ENCODE measurements at regions not wholly inside any gene's neighbourhood (a gene's known extent, or its start where the extent isn't known, plus 50 kb on each side); places are given as distances from the start of the nearest gene placed in this dataset.

- Histone ChIP-seq H3K9me3 (ENCODE audit: severe bottlenecking) (no peaks in the 10 kb centered on the region), H3K4me3 (ENCODE audit: severe bottlenecking) (no peak overlapping the region), H3K36me3 (ENCODE audit: low read depth) (no peaks in the 10 kb centered on the region), H3K27ac (ENCODE audit: poor library complexity, severe bottlenecking) (no peak overlapping the region), H3K4me1 (ENCODE audit: insufficient read depth, poor library complexity, severe bottlenecking) (no peaks in the 10 kb centered on the region), H3K27me3 (ENCODE audit: insufficient read depth, poor library complexity, severe bottlenecking) (no peaks in the 10 kb centered on the region)
- ATAC-seq (ENCODE audit: low read depth) (0 out of 3 replicates have a peak, but pooled peaks have one; percentile 23), DNase-seq (ENCODE audit: low spot score) (no peak)
- no peak for TF ChIP-seq CTCF (IDR thresholded peaks at IDR 0.05; ENCODE audit: poor library complexity, severe bottlenecking)
Observed at GRCh38 chr2:194745557-194746146, 911.4 kb upstream of the SLC39A10 start.

GRCh38 chr2:194742706-194743105, 914.3 kb upstream of the SLC39A10 start:
- no peaks in the 10 kb centered on the region for H3K36me3 ChIP-seq (ENCODE audit: low read depth)
- no peaks in the 10 kb centered on the region for H3K4me1 ChIP-seq (ENCODE audit: insufficient read depth, poor library complexity, severe bottlenecking)
- DNase-seq (ENCODE audit: low spot score) (no peak), ATAC-seq (ENCODE audit: low read depth) (no peak)
- H3K27ac ChIP-seq (ENCODE audit: poor library complexity, severe bottlenecking): no peak overlapping the region
- H3K9me3 ChIP-seq (ENCODE audit: severe bottlenecking): no peaks in the 10 kb centered on the region
- H3K4me3 ChIP-seq (ENCODE audit: severe bottlenecking): no peak overlapping the region
- H3K27me3 ChIP-seq (ENCODE audit: insufficient read depth, poor library complexity, severe bottlenecking): no peaks in the 10 kb centered on the region
- no peak for TF ChIP-seq CTCF (IDR thresholded peaks at IDR 0.05; ENCODE audit: poor library complexity, severe bottlenecking)

DNA sequence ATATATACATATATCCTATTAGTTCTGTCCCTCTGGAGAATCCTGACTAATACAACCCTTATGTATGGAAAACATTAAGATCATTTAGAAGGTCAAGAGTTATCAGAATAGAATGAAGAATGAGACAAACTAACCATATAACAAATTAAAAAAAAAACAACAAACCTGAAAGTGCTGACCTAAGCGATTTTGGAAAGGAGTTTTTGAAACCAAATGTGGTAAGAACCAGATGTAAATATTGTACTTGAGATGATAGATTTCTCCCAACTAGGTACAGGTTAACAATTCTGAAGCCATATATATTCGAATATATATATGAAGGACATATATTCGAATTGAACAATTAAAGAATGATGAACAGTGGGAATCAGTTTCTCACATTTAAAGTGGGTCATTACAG, 917.8 kb upstream of the SLC39A10 start:
- no peak for TF ChIP-seq CTCF (IDR thresholded peaks at IDR 0.05; ENCODE audit: poor library complexity, severe bottlenecking)
- Histone ChIP-seq H3K4me1 (ENCODE audit: insufficient read depth, poor library complexity, severe bottlenecking) (no peaks in the 10 kb centered on the region), H3K27ac (ENCODE audit: poor library complexity, severe bottlenecking) (no peak overlapping the region), H3K4me3 (ENCODE audit: severe bottlenecking) (no peak overlapping the region), H3K36me3 (ENCODE audit: low read depth) (no peaks in the 10 kb centered on the region), H3K9me3 (ENCODE audit: severe bottlenecking) (no peaks in the 10 kb centered on the region), H3K27me3 (ENCODE audit: insufficient read depth, poor library complexity, severe bottlenecking) (no peaks in the 10 kb centered on the region)
- no peak for ATAC-seq (ENCODE audit: low read depth)
- no peak for DNase-seq (ENCODE audit: low spot score)

GRCh38 chr2:194735837-194736542, 921.0 kb upstream of the SLC39A10 start:
- TF ChIP-seq CTCF (IDR thresholded peaks at IDR 0.05; ENCODE audit: poor library complexity, severe bottlenecking): no peak
- no peak; the same call in 2 of the 3 replicates for ATAC-seq (ENCODE audit: low read depth)
- no peaks in the 10 kb centered on the region for H3K27me3 ChIP-seq (ENCODE audit: insufficient read depth, poor library complexity, severe bottlenecking)
- H3K36me3 ChIP-seq (ENCODE audit: low read depth): no peaks in the 10 kb centered on the region
- no peak overlapping the region for H3K27ac ChIP-seq (ENCODE audit: poor library complexity, severe bottlenecking)
- no peak overlapping the region for H3K4me3 ChIP-seq (ENCODE audit: severe bottlenecking)
- no peaks in the 10 kb centered on the region for H3K4me1 ChIP-seq (ENCODE audit: insufficient read depth, poor library complexity, severe bottlenecking)
- no peaks in the 10 kb centered on the region for H3K9me3 ChIP-seq (ENCODE audit: severe bottlenecking)
- DNase-seq (ENCODE audit: low spot score): no peak

- TF ChIP-seq CTCF (IDR thresholded peaks at IDR 0.05; ENCODE audit: poor library complexity, severe bottlenecking): no peak
- H3K27me3 ChIP-seq (ENCODE audit: insufficient read depth, poor library complexity, severe bottlenecking): no peaks in the 10 kb centered on the region
- DNase-seq (ENCODE audit: low spot score) (no peak), ATAC-seq (ENCODE audit: low read depth) (peak; percentile 49; the same call in 1 of the 3 replicates)
- no peak overlapping the region for H3K27ac ChIP-seq (ENCODE audit: poor library complexity, severe bottlenecking)
- H3K4me1 ChIP-seq (ENCODE audit: insufficient read depth, poor library complexity, severe bottlenecking): peaks cover 1% of the 10 kb centered on the region
- H3K36me3 ChIP-seq (ENCODE audit: low read depth): no peaks in the 10 kb centered on the region
- H3K9me3 ChIP-seq (ENCODE audit: severe bottlenecking): no peaks in the 10 kb centered on the region
- no peak overlapping the region for H3K4me3 ChIP-seq (ENCODE audit: severe bottlenecking)
Observed at GRCh38 chr2:194730266-194730665, 926.8 kb upstream of the SLC39A10 start.
